ENCODE measurements at regions not wholly inside any gene's neighbourhood (a gene's known extent, or its start where the extent isn't known, plus 50 kb on each side); places are given as distances from the start of the nearest gene placed in this dataset.

GRCh38 chr2:13005761-13006335, 289.1 kb downstream of the TRIB2 start:
- FAIRE-seq (no peak), DNase-seq (ENCODE audit: insufficient read length, low spot score) (no peak)
- TF ChIP-seq POLR2A (IDR thresholded peaks at IDR 0.05; ENCODE audit: low read depth, low read length) (no peak), TAF1 (IDR thresholded peaks at IDR 0.05; ENCODE audit: low read depth, low read length) (no peak), PAX5 (IDR thresholded peaks at IDR 0.05; ENCODE audit: insufficient read depth, low read length, severe bottlenecking) (no peak), POLR2AphosphoS5 (IDR thresholded peaks at IDR 0.05; ENCODE audit: low read depth, low read length) (no peak), POU2F2 (IDR thresholded peaks at IDR 0.05; ENCODE audit: low read depth, low read length) (no peak), SPI1 (IDR thresholded peaks at IDR 0.05; ENCODE audit: low read depth, low read length) (no peak)

DNA sequence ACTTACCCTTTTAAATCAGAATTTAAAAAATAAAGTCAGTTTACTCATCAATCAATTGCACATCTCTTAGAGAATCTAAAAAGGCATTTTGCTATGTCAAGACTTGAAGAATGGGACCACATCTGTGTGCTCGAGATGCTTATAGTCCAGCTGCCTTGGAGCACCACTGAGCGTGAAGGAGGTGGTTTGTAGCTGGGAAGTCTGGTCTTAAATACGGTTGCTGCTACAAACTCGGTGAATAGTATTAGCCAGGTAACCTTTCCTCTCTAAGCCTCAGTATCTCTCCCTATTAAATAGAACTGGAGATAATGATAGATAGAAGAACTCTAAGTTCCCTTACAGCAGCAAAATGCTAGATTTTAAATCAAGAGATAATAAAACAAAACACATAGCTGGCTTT, 289.7 kb downstream of the TRIB2 start:
- no peak for FAIRE-seq
- DNase-seq (ENCODE audit: insufficient read length, low spot score), result no peak
- TF ChIP-seq TAF1 (IDR thresholded peaks at IDR 0.05; ENCODE audit: low read depth, low read length) (no peak), POLR2AphosphoS5 (IDR thresholded peaks at IDR 0.05; ENCODE audit: low read depth, low read length) (no peak), SPI1 (IDR thresholded peaks at IDR 0.05; ENCODE audit: low read depth, low read length) (no peak), POLR2A (IDR thresholded peaks at IDR 0.05; ENCODE audit: low read depth, low read length) (no peak), POU2F2 (IDR thresholded peaks at IDR 0.05; ENCODE audit: low read depth, low read length) (no peak), PAX5 (IDR thresholded peaks at IDR 0.05; ENCODE audit: insufficient read depth, low read length, severe bottlenecking) (no peak)

GRCh38 chr2:13006829-13007717, 290.3 kb downstream of the TRIB2 start:
- TF ChIP-seq POLR2A (IDR thresholded peaks at IDR 0.05; ENCODE audit: low read depth, low read length) (no peak), POLR2AphosphoS5 (IDR thresholded peaks at IDR 0.05; ENCODE audit: low read depth, low read length) (no peak), TAF1 (IDR thresholded peaks at IDR 0.05; ENCODE audit: low read depth, low read length) (no peak), POU2F2 (IDR thresholded peaks at IDR 0.05; ENCODE audit: low read depth, low read length) (no peak), SPI1 (IDR thresholded peaks at IDR 0.05; ENCODE audit: low read depth, low read length) (no peak), PAX5 (IDR thresholded peaks at IDR 0.05; ENCODE audit: insufficient read depth, low read length, severe bottlenecking) (no peak)
- FAIRE-seq (peak; percentile 71), DNase-seq (ENCODE audit: insufficient read length, low spot score) (peak; percentile 27)

DNA sequence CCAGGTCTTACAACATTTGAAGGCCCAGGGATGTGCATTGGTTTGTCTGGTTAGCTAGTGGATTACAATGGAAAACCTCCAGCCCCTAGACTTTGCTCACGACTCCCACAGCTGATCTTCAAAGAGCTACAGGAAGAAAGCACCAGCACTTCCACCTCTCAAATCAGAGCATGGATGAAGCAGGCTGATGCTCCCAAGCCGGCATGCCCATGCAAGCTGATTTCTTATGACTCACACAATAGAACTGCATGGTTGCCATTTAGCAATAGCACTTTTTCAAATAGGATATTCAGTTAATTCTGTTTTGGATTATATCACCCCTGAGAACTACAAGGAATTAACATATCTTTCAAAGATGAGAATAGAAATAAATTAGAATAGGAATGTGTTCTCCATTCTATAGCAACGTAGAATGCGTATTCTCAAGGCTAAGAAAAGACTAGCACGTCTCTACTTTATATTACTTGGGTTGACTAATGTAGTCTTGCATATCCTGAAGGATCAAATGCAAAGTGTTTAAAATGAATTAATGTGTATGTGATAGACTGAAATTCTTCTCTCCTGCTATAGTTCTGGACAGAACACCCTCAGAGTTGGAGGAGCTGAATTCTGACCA, 292.4 kb downstream of the TRIB2 start:
- no peak for FAIRE-seq
- TF ChIP-seq POLR2A (IDR thresholded peaks at IDR 0.05; ENCODE audit: low read depth, low read length) (no peak), POU2F2 (IDR thresholded peaks at IDR 0.05; ENCODE audit: low read depth, low read length) (no peak), TAF1 (IDR thresholded peaks at IDR 0.05; ENCODE audit: low read depth, low read length) (no peak), PAX5 (IDR thresholded peaks at IDR 0.05; ENCODE audit: insufficient read depth, low read length, severe bottlenecking) (no peak), POLR2AphosphoS5 (IDR thresholded peaks at IDR 0.05; ENCODE audit: low read depth, low read length) (no peak), SPI1 (IDR thresholded peaks at IDR 0.05; ENCODE audit: low read depth, low read length) (no peak)
- no peak for DNase-seq (ENCODE audit: insufficient read length, low spot score)

GRCh38 chr2:13010283-13010682, 293.5 kb downstream of the TRIB2 start:
- FAIRE-seq (no peak), DNase-seq (ENCODE audit: insufficient read length, low spot score) (no peak)
- TF ChIP-seq POLR2AphosphoS5 (IDR thresholded peaks at IDR 0.05; ENCODE audit: low read depth, low read length) (no peak), POU2F2 (IDR thresholded peaks at IDR 0.05; ENCODE audit: low read depth, low read length) (no peak), PAX5 (IDR thresholded peaks at IDR 0.05; ENCODE audit: insufficient read depth, low read length, severe bottlenecking) (no peak), POLR2A (IDR thresholded peaks at IDR 0.05; ENCODE audit: low read depth, low read length) (no peak), TAF1 (IDR thresholded peaks at IDR 0.05; ENCODE audit: low read depth, low read length) (no peak), SPI1 (IDR thresholded peaks at IDR 0.05; ENCODE audit: low read depth, low read length) (no peak)

DNA sequence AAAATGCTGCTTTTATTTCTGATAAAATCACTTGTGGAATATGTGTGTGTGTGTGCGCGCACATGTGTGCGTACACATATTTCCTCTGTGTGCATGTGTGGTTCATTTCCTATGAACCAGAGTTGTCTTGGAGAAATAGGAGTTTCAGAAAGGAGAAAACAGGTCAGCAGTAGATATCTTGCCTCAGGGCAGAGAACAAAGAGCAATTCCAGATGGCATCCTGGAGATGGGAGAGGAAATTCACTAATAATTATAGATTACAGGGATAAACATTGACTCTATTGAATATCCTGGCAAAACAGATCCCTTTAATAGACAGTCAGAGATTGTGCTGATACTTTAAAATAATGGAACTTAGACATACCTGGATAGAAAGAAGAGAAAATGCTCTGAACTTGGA, 298.0 kb downstream of the TRIB2 start:
- FAIRE-seq, result no peak
- DNase-seq (ENCODE audit: insufficient read length, low spot score), result no peak
- TF ChIP-seq SPI1 (IDR thresholded peaks at IDR 0.05; ENCODE audit: low read depth, low read length) (no peak), PAX5 (IDR thresholded peaks at IDR 0.05; ENCODE audit: insufficient read depth, low read length, severe bottlenecking) (no peak), POLR2A (IDR thresholded peaks at IDR 0.05; ENCODE audit: low read depth, low read length) (no peak), POU2F2 (IDR thresholded peaks at IDR 0.05; ENCODE audit: low read depth, low read length) (no peak), TAF1 (IDR thresholded peaks at IDR 0.05; ENCODE audit: low read depth, low read length) (no peak), POLR2AphosphoS5 (IDR thresholded peaks at IDR 0.05; ENCODE audit: low read depth, low read length) (no peak)

- FAIRE-seq (no peak), DNase-seq (ENCODE audit: insufficient read length, low spot score) (no peak)
- TF ChIP-seq POLR2AphosphoS5 (IDR thresholded peaks at IDR 0.05; ENCODE audit: low read depth, low read length), result no peak
- TF ChIP-seq TAF1 (IDR thresholded peaks at IDR 0.05; ENCODE audit: low read depth, low read length), result no peak
These were observed 299.0 kb downstream of the TRIB2 start for GRCh38 chr2:13015532-13016320.

- TF ChIP-seq TAF1 (IDR thresholded peaks at IDR 0.05; ENCODE audit: low read depth, low read length), result no peak
- no peak for TF ChIP-seq POLR2AphosphoS5 (IDR thresholded peaks at IDR 0.05; ENCODE audit: low read depth, low read length)
- TF ChIP-seq PAX5 (IDR thresholded peaks at IDR 0.05; ENCODE audit: insufficient read depth, low read length, severe bottlenecking), result no peak
- TF ChIP-seq POLR2A (IDR thresholded peaks at IDR 0.05; ENCODE audit: low read depth, low read length), result no peak
- no peak for TF ChIP-seq SPI1 (IDR thresholded peaks at IDR 0.05; ENCODE audit: low read depth, low read length)
- TF ChIP-seq POU2F2 (IDR thresholded peaks at IDR 0.05; ENCODE audit: low read depth, low read length), result no peak
- FAIRE-seq (no peak), DNase-seq (ENCODE audit: insufficient read length, low spot score) (no peak)
These were observed 301.8 kb downstream of the TRIB2 start for GRCh38 chr2:13018490-13018889.

DNA sequence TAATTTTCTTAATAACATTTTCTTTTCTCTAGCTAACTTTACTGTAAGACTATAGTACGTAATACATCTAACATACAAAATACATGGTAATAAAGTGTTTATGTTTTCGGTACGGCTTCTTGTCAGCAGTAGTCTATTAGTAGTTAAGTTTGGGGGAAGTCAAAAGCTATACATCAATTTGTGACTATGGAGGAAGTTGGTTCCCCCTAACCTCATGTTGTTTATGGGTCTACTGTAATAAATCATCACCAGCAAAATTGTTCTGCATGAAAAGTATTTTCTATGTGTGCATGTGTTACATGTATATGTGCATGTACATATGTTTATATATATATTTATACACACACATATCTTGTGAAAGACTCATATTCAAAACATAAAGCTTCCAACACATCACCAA, 303.0 kb downstream of the TRIB2 start:
- TF ChIP-seq SPI1 (IDR thresholded peaks at IDR 0.05; ENCODE audit: low read depth, low read length), result no peak
- no peak for TF ChIP-seq POLR2AphosphoS5 (IDR thresholded peaks at IDR 0.05; ENCODE audit: low read depth, low read length)
- no peak for TF ChIP-seq POU2F2 (IDR thresholded peaks at IDR 0.05; ENCODE audit: low read depth, low read length)
- TF ChIP-seq POLR2A (IDR thresholded peaks at IDR 0.05; ENCODE audit: low read depth, low read length), result no peak
- no peak for TF ChIP-seq TAF1 (IDR thresholded peaks at IDR 0.05; ENCODE audit: low read depth, low read length)
- no peak for TF ChIP-seq PAX5 (IDR thresholded peaks at IDR 0.05; ENCODE audit: insufficient read depth, low read length, severe bottlenecking)
- FAIRE-seq (no peak), DNase-seq (ENCODE audit: insufficient read length, low spot score) (no peak)
